GM18861 (cell line): ENCODE measurements at regions not wholly inside any gene's neighbourhood (a gene's known extent, or its start where the extent isn't known, plus 50 kb on each side); places are given as distances from the start of the nearest gene placed in this dataset.
"Not testable (repeated sequence)": the region's sequence is repeated elsewhere in the genome, so short reads cannot be mapped to it uniquely, and the experiment has no call there.

Experiments used
- ATAC-seq: cut with Tn5 transposase; IDR thresholded peaks from one replicate; pipeline ENCODE4 v1.9.1; 2021; ENCODE audit not compliant: unreplicated experiment

DNA sequence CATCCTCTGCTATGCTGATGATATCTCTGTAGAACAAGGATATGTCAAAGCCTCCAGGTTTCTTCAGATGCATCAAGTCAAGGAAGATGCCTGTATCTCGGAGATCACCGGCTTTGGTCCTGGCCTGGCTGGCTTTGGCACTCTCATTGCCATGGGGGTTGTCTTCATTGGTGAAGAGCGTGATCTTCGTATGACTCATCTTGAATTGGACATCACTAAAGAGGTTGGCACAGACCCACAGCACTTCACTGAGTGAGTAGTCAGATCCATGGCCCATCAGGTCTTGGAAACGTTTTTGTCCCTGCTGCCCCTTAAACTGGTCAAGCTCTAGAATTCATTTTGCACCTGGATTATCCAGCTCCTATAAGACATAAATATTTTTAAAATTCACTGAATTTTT, 130.9 kb upstream of the MAMLD1 start:
- not testable (repeated sequence) for ATAC-seq

DNA sequence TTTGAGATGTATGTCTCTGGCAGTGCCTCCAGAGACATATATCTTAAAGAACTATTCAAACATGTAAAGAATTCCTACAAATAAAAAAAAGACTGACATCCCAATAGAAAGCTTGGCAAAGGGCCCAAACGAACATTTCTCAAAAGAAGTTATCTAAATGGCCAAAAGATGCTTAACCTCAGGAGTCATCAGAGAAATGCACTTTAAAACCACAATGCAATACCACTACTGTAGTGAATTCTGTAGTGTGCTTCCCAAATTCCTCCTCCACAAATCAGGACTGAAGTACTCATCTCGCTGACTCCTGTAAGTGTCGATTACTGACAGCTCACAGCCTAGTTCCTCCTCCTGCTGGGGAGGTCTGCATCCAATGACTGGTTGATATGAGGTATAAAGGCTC, 129.0 kb upstream of the MAMLD1 start:
- ATAC-seq, result no peak

DNA sequence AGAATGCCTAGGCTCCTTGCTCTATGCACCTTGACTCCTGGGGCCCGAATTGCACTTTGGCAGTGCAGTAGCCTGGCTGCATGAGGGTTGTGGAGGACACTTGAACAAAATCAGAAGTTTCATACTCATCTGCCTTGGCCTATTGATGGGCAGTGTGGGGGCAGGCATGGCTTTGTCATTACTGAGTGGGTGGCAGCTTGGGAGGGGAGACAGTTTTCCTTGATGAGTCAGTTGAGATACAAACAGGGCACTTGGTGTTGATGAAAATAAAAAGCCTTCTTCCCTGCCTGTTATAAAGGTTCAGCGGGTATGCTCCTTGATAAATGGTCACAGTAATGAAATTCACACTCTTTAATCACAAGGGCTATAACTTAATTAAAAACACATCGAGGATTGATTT, 126.8 kb upstream of the MAMLD1 start:
- ATAC-seq, result no peak

DNA sequence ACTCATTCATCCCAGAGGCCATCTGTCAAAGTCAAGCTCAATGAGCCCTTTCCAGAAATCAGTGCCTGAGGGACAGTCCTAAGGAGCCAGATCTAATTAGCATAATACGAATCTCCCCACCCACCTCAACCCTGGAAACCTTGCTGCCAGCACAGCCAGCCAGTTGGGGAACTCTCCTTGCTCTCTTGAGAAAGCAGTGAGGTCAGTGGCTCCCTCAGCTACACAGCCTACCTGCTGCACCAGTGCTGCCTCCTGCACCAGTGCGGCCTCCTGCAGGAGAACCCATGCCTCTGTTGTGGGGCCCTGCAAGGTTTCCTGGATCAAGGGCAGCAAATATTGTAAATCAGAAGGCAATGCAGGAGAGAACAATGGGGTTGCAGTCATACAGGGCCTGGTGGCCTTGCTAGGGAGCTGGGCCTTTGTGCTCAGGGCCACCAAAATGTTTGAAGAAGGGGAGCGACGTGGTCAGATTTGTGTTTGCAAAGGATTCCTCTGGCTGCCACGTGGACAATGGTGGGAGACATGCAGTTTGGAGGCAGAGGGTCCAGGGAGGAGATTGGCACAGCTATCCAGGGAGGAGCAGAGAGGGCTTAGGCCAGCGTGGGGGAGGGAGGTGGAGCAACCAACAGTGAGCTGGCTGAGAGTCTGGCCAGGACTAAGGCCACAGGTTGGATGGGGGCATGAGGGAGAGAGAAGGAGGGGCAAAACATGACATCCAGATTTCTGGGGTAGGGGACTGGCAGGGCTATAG, 124.3 kb upstream of the MAMLD1 start:
- no peak for ATAC-seq

DNA sequence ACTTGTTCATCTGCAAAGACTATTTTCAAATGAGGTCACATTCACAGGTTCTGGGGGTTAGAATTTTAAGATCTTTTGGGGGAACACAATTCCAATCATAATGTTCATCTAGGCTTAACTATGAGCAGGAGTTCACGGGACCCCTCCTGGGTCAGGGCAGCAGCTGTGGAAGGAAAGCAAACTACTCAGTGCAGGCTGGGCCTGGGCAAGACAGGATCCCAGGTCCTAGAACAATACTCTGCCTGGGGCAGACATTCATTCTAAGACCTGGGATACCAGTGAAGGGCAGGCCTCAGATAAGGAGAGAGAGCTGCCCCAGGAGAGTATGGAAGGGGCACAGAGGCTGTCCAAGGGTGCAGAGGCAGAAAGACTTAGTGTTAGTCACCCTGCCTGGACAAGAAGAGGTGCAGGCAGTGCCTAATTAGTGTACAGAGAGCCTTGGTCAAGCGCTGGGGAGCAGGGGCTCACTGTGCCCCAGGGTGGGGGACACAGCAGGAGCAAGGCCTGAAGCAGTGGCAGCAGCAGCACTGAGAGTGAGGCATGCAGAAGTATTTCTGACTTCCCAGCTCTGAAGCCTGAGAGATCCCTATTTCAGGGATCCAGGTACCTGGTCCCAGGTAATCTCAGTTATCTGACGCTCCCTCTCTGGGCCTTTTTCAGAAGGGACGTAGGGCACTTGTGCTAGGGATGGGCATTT, 123.0 kb upstream of the MAMLD1 start:
- ATAC-seq, result no peak

DNA sequence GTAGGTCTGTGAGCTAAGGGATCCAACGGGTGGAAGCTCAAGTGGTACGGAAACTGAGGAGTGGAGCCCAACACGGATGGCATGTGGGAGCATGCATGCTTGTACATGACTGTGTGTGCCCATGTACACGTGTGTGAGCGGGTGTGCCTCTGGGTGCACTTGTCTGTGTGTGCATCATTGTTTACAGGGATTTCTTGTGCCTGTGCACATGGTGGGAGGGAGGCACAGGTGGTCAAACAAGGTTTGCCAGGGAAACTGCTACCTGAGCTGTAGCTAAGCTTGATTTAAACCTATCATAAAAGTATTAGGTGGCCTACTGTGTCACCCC, 122.5 kb upstream of the MAMLD1 start:
- no peak for ATAC-seq

DNA sequence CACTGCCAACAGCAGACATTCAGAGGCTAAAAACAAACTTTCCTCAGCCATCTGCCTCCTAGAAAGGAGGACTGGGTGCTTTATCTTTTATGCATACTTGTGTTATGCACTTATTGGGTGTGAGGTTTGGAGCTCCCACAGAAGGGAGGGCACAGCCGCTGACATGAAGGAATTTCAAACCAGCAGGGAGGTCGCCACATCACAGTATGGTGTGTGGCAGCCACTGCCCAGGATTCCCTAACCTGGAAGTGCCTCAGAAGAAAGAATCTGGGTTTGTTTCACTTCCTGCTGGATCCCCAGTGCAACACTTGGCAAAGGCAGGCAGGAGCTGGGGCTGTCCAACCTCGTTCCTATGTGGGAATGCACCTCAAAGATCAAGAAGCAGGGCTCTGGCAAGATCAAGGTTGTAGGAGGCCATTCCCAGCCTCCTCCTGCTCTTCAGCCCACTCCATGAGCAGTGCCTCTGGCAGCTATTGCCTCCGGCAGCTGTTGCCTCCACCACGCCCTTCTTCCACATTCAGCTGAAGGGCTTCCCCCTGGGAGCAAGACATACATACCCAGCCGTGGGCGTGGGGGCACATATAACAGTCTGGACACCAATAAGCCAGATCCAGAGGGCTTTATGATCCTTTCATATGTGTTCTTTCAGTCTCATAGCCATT, 109.0 kb upstream of the MAMLD1 start:
- ATAC-seq, result no peak

DNA sequence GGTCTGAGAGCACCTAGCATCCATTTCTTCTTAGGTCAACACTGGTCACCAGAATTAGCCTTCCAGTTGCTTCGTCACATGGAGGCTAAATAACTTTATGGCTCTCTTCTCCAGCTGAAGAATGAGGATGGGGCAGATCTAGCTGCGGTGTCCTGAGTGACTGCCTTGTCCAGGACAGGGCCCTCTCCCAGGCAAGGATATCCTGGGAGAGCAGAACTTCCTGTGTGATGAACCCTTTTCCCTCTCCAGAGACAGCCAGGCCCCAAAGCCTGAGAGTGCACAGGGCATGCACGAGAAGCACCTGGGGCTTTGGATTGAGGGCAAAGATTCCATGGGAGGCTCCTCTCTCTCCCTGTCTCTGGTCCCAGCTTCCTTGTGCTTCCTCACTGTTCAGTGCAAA, 108.2 kb upstream of the MAMLD1 start:
- no peak for ATAC-seq

DNA sequence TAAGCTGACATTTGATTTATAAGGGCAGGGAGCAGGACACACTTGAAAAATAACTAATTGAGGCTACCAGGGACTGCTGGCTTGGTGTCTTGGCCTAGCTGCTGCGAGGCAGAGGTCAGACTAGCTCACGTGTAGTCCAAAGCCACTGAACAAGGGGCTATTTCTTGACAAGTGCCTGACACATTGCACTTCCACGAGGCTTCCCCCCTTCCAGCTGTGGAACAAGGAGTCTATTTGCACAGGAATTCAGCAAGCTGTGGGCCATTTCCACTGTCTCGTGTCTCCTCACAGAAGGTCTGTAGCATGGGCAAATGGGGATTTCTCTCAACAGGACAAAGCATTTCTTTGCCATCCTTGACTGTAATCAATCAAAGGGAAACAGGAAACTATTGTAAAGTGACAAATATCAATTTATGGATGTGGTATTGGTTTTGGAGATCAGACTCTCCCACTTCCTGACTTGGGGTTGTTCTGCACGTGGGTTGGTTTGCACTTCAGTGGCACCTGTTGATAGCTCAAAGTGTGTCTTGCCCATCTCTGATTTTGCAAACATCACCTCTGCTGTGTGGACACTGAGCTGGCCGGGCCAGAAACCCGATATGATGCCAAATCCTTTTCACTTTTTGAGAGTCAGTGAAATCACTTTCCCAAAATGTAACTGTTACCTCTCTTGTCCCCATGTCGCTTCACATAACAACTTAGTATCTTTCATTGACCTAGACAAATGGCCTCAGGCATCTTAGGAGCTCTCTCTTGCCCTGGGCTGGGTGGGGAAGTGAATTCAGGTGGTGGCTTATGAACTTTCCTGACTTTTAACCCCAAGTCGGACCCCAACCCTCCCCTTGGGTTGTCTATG, 107.4 kb upstream of the MAMLD1 start:
- no peak for ATAC-seq

DNA sequence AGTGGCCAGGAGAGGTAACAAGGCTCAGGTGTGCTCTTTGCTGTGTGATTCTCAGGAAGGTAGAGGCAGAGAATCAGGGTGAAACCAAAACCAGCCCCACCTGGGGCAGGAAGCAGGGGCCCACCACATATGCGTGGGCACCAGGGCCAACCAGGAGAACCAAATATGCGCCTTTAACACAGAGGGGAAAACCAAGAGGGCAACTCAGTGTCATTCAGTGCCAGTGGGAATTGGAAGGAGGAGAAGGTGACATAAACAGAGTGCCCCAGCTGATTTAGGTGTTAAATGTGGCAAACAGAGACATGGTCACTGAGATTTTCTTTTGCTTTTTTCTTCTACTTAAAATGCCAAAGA, 106.8 kb upstream of the MAMLD1 start:
- no peak for ATAC-seq

DNA sequence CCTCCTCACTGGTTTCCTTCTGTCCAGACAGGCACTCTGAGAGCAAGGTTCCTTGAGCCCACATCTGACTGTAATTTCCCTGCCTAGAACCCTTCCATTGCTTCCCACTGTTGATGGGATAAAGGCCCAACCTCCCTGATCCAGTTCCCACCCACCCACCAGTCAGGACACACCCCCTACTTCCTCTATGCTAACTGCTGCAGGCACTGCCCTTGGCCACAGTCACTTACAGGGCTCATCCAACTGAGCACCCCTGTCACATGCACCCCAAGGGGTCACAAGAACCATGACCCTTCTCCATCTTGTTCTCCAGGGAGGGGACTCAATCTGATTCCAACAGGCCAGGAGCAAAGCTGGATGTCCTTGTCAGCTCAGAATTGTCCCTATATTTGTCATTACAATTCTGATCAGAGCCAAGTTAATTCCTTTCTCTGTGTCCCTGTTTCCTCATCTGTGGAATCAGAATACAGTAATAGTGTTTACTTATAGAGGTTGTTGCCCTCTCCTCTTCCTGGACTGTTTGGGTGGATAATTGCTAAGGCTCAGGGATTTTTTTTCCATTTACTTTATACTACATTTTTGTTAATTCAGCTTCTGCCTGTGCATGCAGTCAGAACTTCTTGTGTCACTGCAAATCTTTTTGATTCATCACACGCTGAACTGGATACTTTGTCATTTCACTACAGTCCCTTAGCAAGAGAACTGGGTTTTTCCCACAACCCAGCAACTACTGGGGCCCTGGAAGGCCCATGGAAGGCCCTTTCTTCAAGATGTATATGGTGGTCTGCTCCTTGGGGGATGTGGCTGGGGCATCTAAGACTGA, 105.6 kb upstream of the MAMLD1 start:
- no peak for ATAC-seq

DNA sequence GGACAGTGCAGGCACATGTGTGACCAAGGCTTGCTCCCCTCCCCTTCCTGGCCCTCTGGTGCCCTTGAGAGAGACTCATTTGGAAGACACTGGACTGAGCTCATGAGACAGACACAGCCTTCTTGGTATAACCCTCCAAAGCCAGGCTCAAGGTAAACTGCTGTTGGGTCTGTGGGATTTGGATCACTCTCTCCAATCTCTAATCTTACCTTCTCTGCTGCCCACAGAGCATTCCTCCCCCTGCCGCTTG, 105.0 kb upstream of the MAMLD1 start:
- no peak for ATAC-seq

DNA sequence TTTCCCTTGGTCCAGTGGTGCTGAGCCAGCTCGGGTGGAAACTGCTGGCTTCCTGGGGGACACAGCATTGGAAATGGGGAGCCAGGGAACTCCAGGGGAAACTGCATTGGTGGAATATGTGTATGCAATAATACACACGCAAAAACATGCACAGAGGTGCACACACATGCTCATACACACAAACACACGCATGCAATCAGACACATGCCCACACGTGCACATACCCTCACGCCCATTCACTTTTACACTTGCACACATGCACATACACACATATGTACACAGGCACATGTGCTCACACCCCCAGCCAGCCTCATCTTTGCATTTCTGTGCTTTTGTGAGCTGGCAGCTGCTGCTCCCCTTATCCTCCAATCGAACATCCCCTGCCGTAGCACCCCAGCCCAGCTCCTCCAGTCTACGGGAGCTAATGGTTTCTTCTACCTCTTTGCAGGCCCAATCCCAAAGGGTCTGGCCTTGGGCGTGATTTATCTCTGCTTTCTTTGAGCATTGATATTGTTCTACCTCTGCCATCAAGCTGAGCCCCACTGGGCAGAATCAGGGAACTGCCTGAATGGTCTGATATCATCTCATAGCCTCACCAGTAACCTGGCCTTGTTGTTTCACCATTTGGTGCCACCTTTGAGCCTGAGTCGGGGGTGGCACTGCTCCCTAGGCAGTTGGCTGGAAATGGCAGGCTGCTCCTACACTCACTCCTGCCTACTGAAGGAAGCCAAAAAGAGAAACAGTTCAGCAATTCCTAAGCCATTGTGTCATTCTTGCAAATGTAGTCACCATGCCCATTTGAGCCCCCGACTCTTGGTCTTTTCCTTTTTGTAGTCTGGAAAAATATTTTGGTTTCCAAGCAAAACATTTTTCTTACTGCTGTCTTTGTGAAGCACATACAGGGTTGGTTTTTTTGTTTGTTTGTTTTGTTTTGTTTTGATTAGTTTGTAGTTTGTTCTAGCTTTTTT, 104.4 kb upstream of the MAMLD1 start:
- ATAC-seq, result no peak

DNA sequence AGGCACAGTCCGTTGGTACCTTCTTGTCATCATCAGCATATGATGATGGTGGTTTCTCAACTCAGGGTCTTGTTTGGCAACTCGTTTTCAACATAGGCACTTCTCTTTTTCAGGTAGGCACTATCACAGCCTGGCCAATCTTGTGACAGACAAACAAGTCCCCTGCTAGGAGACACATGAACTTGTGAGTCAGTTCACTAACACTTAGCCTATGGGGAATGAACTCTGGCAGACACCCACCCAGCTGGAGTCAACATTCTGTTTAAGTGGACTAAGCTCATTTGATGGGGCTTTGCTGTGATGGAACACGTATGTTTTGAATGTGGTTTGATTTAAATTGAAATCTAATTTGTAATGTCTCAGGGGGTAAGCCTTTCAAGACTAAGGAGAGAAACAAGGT, 100.7 kb upstream of the MAMLD1 start:
- ATAC-seq, result no peak

DNA sequence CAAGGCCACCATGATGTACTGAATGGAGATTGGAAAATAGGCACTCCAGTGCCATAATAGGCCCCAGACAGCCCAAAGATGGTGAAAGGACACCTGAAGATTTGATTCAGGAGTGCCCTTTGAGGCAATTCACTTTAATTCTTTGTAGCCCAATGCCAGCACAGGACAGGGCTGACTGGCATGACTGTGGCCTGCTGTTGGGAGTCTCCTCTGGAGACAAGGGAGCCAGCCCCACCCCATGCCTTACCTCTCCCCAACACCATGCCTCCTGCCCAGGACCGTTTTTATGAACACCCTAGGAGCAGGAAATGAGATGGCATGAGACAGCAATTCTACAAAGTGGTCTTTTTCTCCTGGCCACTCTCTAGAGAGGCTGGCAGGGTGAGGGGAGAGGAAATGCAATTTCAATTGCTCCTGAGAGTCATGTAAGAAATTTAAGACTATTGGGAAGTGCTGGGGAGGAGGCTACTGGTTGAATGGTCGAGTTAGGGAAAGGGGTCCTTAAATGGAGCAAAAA, 94.2 kb upstream of the MAMLD1 start:
- no peak for ATAC-seq

DNA sequence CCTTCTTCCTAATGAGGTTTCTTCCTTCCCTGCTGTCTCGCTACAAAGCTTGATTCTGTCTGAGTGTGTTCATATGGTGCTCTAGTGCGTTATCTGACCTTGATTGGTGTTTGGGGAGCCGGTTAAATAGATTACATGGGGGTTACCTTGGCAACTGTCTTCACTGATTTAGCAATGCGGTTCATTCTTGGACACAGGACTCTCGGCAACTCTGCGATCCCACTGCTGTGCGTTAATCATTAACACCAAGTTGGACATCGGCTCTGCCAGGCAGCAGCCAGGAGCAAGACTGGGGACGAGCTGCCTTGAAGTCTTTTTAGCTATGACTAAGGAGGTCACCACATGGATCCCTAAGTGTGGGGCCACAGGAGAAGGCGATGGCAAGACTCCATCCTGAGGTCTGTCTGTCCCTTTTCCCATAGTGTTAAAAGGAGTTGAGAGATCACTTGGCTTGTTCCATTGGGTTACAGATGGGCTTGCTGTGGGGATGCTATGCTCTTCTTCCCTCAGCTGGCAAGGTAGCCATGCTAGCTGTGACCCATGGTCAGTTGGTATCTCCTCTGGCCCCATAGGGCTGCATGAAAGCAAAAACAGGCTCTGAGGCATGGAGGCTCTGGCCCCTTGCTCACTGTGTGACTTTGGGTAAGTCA, 93.4 kb upstream of the MAMLD1 start:
- no peak for ATAC-seq

DNA sequence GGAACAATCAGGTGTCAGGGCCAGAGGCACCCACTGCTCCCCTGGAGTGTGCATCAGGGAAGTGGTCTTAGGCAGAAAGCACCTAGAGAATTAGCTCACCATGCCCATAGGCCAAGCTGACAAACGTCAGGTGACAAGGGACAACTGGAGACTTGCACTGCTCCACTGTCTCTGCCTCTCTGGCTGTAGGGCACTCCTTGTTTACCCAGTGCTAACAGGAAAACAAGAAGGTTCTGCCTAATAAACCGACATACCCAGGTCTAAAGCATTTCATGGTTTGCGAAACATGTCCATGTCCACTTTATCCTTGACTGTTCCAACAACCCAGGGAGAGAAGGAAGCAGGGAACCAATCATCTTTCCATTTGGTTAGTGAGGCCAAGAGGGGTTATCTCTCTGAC, 92.5 kb upstream of the MAMLD1 start:
- ATAC-seq, result no peak

DNA sequence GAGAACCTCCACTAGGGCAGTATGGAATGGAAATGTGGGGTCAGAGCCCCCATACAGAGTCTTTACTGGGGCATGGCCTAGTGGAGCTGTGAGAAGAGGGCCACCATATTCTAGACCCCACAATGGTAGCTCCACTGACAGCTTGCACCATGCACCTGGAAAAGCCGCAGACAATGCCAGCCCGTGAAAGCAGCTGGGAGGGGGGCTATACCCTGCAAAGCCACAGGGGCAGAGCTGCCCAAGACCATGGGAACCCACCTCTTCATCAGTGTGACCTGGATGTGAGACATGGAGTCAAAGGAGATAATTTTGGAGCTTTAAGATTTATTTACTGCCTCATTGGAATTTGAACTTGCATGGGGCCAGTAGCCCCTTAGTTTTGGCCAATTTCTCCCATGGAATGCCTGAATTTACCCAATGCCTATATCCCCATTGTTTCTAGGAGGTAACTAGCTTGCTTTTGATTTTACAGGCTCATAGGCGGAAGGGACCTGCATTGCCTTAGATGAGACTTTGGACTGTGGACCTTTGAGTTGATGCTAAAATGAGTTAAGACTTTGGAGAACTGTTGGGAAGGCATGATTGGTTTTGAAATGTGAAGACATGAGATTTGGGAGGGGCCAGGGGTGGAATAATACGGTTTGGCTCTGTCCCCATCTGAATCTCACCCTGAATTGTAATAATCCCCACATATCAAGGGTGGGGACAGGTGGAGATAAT, 89.4 kb upstream of the MAMLD1 start:
- ATAC-seq, result not testable (repeated sequence)
